ENCODE measurements at regions not wholly inside any gene's neighbourhood (a gene's known extent, or its start where the extent isn't known, plus 50 kb on each side); places are given as distances from the start of the nearest gene placed in this dataset.

DNA sequence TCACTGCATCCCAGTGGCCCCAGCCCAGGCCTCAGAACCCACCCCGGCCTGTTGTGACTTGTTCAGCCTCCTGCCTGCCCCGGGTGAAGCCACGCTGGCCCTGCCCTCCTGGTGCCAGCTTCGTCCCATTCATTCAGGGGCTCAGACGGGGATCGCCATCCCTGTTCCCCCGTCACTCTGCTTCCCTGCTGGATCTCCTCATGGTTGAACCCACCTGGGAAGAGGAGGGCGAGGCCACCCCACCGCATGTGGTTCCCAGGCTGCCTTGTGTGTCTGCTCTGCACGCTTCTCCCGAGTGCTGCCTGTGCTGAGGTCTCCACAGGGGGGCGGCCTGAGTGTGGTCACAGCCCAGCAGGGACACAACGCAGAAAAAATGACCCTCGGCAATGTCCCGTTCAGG, 108.2 kb upstream of the ACTRT2 start:
- TF ChIP-seq, protein P1, sequence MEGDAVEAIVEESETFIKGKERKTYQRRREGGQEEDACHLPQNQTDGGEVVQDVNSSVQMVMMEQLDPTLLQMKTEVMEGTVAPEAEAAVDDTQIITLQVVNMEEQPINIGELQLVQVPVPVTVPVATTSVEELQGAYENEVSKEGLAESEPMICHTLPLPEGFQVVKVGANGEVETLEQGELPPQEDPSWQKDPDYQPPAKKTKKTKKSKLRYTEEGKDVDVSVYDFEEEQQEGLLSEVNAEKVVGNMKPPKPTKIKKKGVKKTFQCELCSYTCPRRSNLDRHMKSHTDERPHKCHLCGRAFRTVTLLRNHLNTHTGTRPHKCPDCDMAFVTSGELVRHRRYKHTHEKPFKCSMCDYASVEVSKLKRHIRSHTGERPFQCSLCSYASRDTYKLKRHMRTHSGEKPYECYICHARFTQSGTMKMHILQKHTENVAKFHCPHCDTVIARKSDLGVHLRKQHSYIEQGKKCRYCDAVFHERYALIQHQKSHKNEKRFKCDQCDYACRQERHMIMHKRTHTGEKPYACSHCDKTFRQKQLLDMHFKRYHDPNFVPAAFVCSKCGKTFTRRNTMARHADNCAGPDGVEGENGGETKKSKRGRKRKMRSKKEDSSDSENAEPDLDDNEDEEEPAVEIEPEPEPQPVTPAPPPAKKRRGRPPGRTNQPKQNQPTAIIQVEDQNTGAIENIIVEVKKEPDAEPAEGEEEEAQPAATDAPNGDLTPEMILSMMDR (IDR thresholded peaks at IDR 0.05; ENCODE audit: low read length): no peak
- no peak for TF ChIP-seq EZH2 (IDR thresholded peaks at IDR 0.05; ENCODE audit: borderline replicate concordance, low read length)

All from OCI-LY1 (cell line).